ENCODE measurements at regions not wholly inside any gene's neighbourhood (a gene's known extent, or its start where the extent isn't known, plus 50 kb on each side); places are given as distances from the start of the nearest gene placed in this dataset.

- no peak for TF ChIP-seq CTCF (IDR thresholded peaks at IDR 0.05)
- TF ChIP-seq POLR2A (IDR thresholded peaks at IDR 0.05), result no peak
Observed at GRCh38 chr5:90306613-90307012, 102.9 kb downstream of the CETN3 start.
